ENCODE measurements at regions not wholly inside any gene's neighbourhood (a gene's known extent, or its start where the extent isn't known, plus 50 kb on each side); places are given as distances from the start of the nearest gene placed in this dataset.
A peak's percentile ranks its signal among the peaks of the same experiment; 100 is the strongest.

DNA sequence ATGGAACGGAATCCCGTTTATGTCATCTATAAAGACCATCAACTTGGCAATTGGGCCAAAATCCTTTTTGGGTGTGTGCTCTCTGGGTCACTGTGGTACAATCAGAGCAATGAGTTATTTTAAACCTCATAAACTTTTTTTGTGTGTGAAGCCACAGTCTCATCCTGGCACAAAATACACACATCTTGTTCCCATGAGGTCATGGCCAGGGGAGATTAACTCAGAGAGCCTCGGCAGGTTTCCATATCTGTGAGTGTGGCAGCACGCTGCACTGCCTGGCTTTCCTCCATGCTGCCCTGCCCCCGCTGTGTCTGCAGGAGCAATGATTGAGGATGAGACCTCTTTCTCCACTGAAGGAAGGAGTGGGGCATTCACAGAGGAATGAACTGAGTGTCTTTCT lies 54.0 kb upstream of the DLG1 start:
- H3K4me3 ChIP-seq (ENCODE audit: low read length), result no peak overlapping the region
- DNase-seq (ENCODE audit: low read depth), result peak; percentile 87
- TF ChIP-seq, protein P1, sequence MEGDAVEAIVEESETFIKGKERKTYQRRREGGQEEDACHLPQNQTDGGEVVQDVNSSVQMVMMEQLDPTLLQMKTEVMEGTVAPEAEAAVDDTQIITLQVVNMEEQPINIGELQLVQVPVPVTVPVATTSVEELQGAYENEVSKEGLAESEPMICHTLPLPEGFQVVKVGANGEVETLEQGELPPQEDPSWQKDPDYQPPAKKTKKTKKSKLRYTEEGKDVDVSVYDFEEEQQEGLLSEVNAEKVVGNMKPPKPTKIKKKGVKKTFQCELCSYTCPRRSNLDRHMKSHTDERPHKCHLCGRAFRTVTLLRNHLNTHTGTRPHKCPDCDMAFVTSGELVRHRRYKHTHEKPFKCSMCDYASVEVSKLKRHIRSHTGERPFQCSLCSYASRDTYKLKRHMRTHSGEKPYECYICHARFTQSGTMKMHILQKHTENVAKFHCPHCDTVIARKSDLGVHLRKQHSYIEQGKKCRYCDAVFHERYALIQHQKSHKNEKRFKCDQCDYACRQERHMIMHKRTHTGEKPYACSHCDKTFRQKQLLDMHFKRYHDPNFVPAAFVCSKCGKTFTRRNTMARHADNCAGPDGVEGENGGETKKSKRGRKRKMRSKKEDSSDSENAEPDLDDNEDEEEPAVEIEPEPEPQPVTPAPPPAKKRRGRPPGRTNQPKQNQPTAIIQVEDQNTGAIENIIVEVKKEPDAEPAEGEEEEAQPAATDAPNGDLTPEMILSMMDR (conservative IDR thresholded peaks at IDR 0.05; ENCODE audit: low read length), result no peak

DNA sequence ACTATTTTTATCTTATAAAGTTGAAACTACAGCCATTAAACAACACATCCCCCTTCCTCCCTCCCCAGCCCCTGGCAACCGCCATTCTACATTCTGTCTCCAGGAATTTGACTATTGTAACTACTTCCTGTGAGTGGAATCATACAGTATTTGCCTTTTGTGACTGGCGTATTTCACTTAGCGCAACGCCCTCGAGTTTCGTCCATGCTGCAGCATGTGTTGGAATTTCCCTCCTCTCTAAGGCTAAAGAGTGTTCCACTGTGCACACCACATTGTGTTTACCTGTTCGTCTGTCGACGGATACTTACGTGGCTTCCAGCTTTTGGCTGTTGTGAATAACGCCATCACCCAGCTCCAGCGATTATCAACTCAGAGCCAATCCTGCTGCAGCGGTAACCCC lies 52.0 kb upstream of the DLG1 start:
- TF ChIP-seq, protein P1 (conservative IDR thresholded peaks at IDR 0.05; ENCODE audit: low read length), result no peak
- H3K4me3 ChIP-seq (ENCODE audit: low read length), result no peak overlapping the region
- no peak for DNase-seq (ENCODE audit: low read depth)

DNA sequence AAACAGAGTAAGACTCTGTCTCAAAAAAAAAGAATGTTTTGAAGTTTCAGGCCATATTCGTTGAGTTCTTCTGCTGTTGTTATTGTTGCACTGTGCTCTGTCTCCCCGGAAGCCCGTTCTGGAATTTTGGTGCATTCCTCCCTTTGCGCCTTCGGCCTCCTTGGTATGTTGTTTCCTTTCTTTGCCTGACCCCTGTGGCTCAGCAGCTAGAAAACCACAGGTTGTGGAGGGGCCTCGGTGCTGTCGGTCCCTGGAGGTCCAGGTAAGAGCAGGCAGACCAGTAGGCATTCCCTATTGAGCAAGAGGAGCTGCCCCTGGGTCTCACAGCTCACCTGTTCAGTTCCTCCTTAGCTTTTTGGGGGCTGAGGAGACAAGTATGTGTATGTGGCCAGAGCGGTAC lies 51.0 kb upstream of the DLG1 start:
- TF ChIP-seq, protein P1 (conservative IDR thresholded peaks at IDR 0.05; ENCODE audit: low read length), result no peak
- no peak overlapping the region for H3K4me3 ChIP-seq (ENCODE audit: low read length)
- no peak for DNase-seq (ENCODE audit: low read depth)
